OCI-LY7 (cell line): ENCODE measurements at regions not wholly inside any gene's neighbourhood (a gene's known extent, or its start where the extent isn't known, plus 50 kb on each side); places are given as distances from the start of the nearest gene placed in this dataset.

ENCODE experiments used
- BruUV-seq: library from RNA; stranded (reverse); fragments of 400-500 nt; replicated peaks from 2 replicates; lab custom pipeline; 2021; lab: Mats Ljungman, UMichigan
- CTCF ChIA-PET: fragments of 300-600 bp; sonication (Branson Sonifier 250); formaldehyde crosslinking; loops from one replicate; lab custom pipeline; 2022; ENCODE audit warnings: antibody characterized with exemption; ENCODE audit not compliant: unreplicated experiment; lab: Charles Lee
- POLR2A ChIA-PET: fragments of 300-600 bp; sonication (Branson Sonifier 250); formaldehyde crosslinking; loops from one replicate; lab custom pipeline; 2022; ENCODE audit warnings: antibody characterized with exemption; lab: Charles Lee
- DNase-seq: peaks from one replicate; pipeline ENCODE4 v3.0.0-alpha.2; 2015; ENCODE audit warnings: low spot score
- H2AFZ ChIP-seq: fragments of 200-600 bp; sonication (generic), shearing (Covaris generic); 2 replicates; pipeline ENCODE4 v1.6.1; 2014; ENCODE audit warnings: mild to moderate bottlenecking, antibody characterized with exemption, low read length, moderate library complexity
- H3K27ac ChIP-seq: fragments of 200-600 bp; sonication (generic); 2 replicates; pipeline ENCODE4 v1.5.1; 2014; ENCODE audit warnings: mixed run types, low read depth, mild to moderate bottlenecking, moderate library complexity, low read length, inconsistent platforms; ENCODE audit not compliant: poor library complexity, severe bottlenecking
- H3K36me3 ChIP-seq: fragments of 200-600 bp; sonication (generic); 2 replicates; pipeline ENCODE4 v1.6.1; 2014; ENCODE audit warnings: mild to moderate bottlenecking, antibody characterized with exemption, low read length, moderate library complexity, mixed read lengths; ENCODE audit not compliant: insufficient read depth
- H3K4me1 ChIP-seq: fragments of 200-600 bp; sonication (generic); 2 replicates; pipeline ENCODE4 v1.5.1; 2014; ENCODE audit warnings: mild to moderate bottlenecking, low read length; ENCODE audit not compliant: insufficient read depth, poor library complexity, severe bottlenecking
- H3K4me2 ChIP-seq: fragments of 200-600 bp; sonication (generic); 2 replicates; pipeline ENCODE4 v1.6.1; 2014; ENCODE audit warnings: mild to moderate bottlenecking, low read length
- H3K4me3 ChIP-seq: fragments of 200-600 bp; sonication (generic); 2 replicates; pipeline ENCODE4 v1.5.1; 2014; ENCODE audit warnings: mild to moderate bottlenecking, low read depth, low read length; ENCODE audit not compliant: poor library complexity, severe bottlenecking
- H3K79me2 ChIP-seq: fragments of 200-600 bp; sonication (generic); 2 replicates; pipeline ENCODE4 v1.6.1; 2016; ENCODE audit warnings: low read depth, mild to moderate bottlenecking, low read length, moderate library complexity, mixed read lengths; ENCODE audit not compliant: insufficient read depth
- H3K9me2 ChIP-seq: fragments of 200-600 bp; sonication (generic); 2 replicates; pipeline ENCODE4 v1.6.1; 2016; ENCODE audit warnings: mild to moderate bottlenecking, low read length, mixed read lengths; ENCODE audit not compliant: insufficient read depth
- H3K9me3 ChIP-seq: fragments of 200-600 bp; sonication (generic); 2 replicates; pipeline ENCODE4 v1.6.1; 2014; ENCODE audit warnings: mild to moderate bottlenecking, mixed run types, low read length, mixed read lengths
- H4K20me1 ChIP-seq: fragments of 200-600 bp; sonication (generic); 2 replicates; pipeline ENCODE4 v1.6.1; 2014; ENCODE audit warnings: mild to moderate bottlenecking, antibody characterized with exemption, low read length, moderate library complexity, mixed read lengths; ENCODE audit not compliant: insufficient read depth
- EZH2phosphoT487 ChIP-seq: fragments of 200-600 bp; sonication (generic); IDR thresholded peaks from 2 replicates; pipeline ENCODE4 v1.6.1; 2018; ENCODE audit warnings: low read depth, borderline replicate concordance, mild to moderate bottlenecking, mixed run types, antibody characterized with exemption, low read length, moderate library complexity, mixed read lengths
- intact Hi-C: fragments of 100-400 bp; cut with micrococcal nuclease; formaldehyde crosslinking; loops from one replicate; pipeline ENCODE4 v1.10.0; 2022; ENCODE audit not compliant: unreplicated experiment
- TF ChIP-seq, protein P1 (sequence below): fragments of 200-600 bp; sonication (generic); conservative IDR thresholded peaks from 2 replicates; pipeline ENCODE4 v1.5.1; 2014; ENCODE audit warnings: mild to moderate bottlenecking, antibody characterized with exemption, low read length, moderate library complexity, mixed read lengths

DNA sequence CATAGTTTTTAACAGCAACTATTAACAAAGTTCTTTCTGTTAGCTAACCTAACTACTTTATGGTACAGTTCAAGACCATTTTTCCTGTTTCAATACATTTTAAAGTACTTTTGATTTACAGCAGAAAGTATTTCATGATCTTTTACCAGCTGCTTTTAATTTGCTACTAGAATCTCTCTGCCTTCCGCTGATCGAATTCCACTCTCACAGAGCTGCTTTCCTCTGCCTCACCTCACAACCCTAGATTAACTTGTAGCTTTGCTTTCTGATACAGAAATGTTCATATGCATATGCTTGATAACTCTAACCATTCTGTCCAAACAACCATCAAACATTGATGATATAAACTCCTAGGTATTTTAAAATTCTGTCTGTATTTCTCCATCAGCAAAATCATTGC lies 463.2 kb upstream of the ZEB2 start:
- Histone ChIP-seq H3K4me1 (no peaks in the 10 kb centered on the region), H3K79me2 (no peaks in the 10 kb centered on the region), H3K36me3 (no peaks in the 10 kb centered on the region), H3K27ac (no peak overlapping the region), H3K9me2 (no peaks in the 10 kb centered on the region), H4K20me1 (no peaks in the 10 kb centered on the region), H3K4me3 (no peak overlapping the region), H3K4me2 (no peak overlapping the region), H2AFZ (no peak overlapping the region), H3K9me3 (no peaks in the 10 kb centered on the region)
- ChIA-PET POLR2A (no interaction called here), CTCF (interaction anchor here (0.9 kb wide), 1 partner anchor 8 kb away, joined by 4 read pairs; no protein-coding TSS in a partner anchor)
- no TSS peak for BruUV-seq
- intact Hi-C loops, result no loop called here
- no peak for DNase-seq
- no peak for TF ChIP-seq EZH2phosphoT487
- TF ChIP-seq, protein P1, sequence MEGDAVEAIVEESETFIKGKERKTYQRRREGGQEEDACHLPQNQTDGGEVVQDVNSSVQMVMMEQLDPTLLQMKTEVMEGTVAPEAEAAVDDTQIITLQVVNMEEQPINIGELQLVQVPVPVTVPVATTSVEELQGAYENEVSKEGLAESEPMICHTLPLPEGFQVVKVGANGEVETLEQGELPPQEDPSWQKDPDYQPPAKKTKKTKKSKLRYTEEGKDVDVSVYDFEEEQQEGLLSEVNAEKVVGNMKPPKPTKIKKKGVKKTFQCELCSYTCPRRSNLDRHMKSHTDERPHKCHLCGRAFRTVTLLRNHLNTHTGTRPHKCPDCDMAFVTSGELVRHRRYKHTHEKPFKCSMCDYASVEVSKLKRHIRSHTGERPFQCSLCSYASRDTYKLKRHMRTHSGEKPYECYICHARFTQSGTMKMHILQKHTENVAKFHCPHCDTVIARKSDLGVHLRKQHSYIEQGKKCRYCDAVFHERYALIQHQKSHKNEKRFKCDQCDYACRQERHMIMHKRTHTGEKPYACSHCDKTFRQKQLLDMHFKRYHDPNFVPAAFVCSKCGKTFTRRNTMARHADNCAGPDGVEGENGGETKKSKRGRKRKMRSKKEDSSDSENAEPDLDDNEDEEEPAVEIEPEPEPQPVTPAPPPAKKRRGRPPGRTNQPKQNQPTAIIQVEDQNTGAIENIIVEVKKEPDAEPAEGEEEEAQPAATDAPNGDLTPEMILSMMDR, result no peak

DNA sequence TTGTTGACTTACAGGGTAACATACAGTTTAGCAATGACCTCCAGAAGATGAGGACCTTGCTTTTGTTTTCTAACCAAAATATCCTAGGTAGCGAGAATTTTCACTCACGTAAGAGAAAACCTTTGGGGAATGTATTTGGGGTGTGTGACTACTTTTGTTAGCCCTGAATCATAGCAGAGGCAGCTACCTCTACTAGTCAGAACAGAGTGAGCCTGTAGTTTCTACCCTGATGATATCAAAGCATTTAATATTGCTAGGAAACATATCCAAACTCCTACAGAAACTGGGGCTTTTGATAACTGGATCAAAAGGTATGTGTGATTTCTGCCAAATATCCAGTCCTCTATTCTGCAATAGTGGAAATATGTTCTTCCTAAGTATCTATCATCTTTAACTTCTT lies 462.6 kb upstream of the ZEB2 start:
- BruUV-seq, result no TSS peak

DNA sequence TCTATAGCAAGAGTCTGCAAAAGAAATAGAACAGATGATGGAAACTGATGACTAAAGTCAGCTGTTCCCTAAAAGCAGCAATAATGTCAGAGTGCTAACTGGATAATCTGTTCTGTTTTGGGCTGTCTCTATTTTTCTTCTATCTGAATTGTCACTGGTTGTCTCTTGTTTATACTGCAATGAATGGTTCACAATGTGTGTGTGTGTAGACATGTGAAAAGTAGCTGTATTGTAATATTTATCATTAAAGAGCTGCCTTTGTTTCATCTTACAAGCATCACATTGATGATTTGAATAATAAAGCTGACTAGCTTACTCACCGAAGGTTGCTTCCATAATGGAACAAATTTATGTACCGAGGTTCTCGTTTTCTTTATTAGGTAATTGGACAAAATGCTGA lies 456.0 kb upstream of the ZEB2 start:
- no peak overlapping the region for H3K4me2 ChIP-seq
- H4K20me1 ChIP-seq, result no peaks in the 10 kb centered on the region
- BruUV-seq, result no TSS peak
- DNase-seq, result no peak
- H3K9me3 ChIP-seq, result no peaks in the 10 kb centered on the region
- H3K4me3 ChIP-seq, result no peak overlapping the region
- no peaks in the 10 kb centered on the region for H3K79me2 ChIP-seq
- ChIA-PET CTCF (no interaction called here), POLR2A (interaction anchor here (0.6 to 1.8 kb wide), 4 partner anchors 15 to 1893 kb away, joined by 3 to 6 read pairs (median 4); no protein-coding TSS in a partner anchor)
- H3K9me2 ChIP-seq, result no peaks in the 10 kb centered on the region
- H2AFZ ChIP-seq, result no peak overlapping the region
- TF ChIP-seq EZH2phosphoT487, result no peak
- TF ChIP-seq, protein P1, result no peak
- H3K4me1 ChIP-seq, result no peaks in the 10 kb centered on the region
- no peak overlapping the region for H3K27ac ChIP-seq
- no peaks in the 10 kb centered on the region for H3K36me3 ChIP-seq
- intact Hi-C loops, result no loop called here

More for the DNA sequence above, 462.6 kb upstream of the ZEB2 start:
- no peaks in the 10 kb centered on the region for H3K36me3 ChIP-seq
- no peaks in the 10 kb centered on the region for H3K4me1 ChIP-seq
- H3K27ac ChIP-seq, result no peak overlapping the region
- no peak overlapping the region for H3K4me2 ChIP-seq
- POLR2A ChIA-PET, result no interaction called here
- TF ChIP-seq EZH2phosphoT487, result no peak
- TF ChIP-seq, protein P1, result no peak
- H3K79me2 ChIP-seq, result no peaks in the 10 kb centered on the region
- CTCF ChIA-PET, result interaction anchor here (0.9 kb wide), 1 partner anchor 8 kb away, joined by 4 read pairs; no protein-coding TSS in a partner anchor
- intact Hi-C loops, result no loop called here
- no peaks in the 10 kb centered on the region for H3K9me2 ChIP-seq
- no peak overlapping the region for H2AFZ ChIP-seq
- no peak overlapping the region for H3K4me3 ChIP-seq
- DNase-seq, result no peak
- H3K9me3 ChIP-seq, result no peaks in the 10 kb centered on the region
- no peaks in the 10 kb centered on the region for H4K20me1 ChIP-seq
